ENCODE measurements at regions not wholly inside any gene's neighbourhood (a gene's known extent, or its start where the extent isn't known, plus 50 kb on each side); places are given as distances from the start of the nearest gene placed in this dataset.

- no peak for TF ChIP-seq USF2 (IDR thresholded peaks at IDR 0.05)
- TF ChIP-seq, protein P1, sequence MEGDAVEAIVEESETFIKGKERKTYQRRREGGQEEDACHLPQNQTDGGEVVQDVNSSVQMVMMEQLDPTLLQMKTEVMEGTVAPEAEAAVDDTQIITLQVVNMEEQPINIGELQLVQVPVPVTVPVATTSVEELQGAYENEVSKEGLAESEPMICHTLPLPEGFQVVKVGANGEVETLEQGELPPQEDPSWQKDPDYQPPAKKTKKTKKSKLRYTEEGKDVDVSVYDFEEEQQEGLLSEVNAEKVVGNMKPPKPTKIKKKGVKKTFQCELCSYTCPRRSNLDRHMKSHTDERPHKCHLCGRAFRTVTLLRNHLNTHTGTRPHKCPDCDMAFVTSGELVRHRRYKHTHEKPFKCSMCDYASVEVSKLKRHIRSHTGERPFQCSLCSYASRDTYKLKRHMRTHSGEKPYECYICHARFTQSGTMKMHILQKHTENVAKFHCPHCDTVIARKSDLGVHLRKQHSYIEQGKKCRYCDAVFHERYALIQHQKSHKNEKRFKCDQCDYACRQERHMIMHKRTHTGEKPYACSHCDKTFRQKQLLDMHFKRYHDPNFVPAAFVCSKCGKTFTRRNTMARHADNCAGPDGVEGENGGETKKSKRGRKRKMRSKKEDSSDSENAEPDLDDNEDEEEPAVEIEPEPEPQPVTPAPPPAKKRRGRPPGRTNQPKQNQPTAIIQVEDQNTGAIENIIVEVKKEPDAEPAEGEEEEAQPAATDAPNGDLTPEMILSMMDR (IDR thresholded peaks at IDR 0.05): no peak
- no peak for TF ChIP-seq MYC (IDR thresholded peaks at IDR 0.05; ENCODE audit: borderline replicate concordance, low read length)
- TF ChIP-seq, protein P2, sequence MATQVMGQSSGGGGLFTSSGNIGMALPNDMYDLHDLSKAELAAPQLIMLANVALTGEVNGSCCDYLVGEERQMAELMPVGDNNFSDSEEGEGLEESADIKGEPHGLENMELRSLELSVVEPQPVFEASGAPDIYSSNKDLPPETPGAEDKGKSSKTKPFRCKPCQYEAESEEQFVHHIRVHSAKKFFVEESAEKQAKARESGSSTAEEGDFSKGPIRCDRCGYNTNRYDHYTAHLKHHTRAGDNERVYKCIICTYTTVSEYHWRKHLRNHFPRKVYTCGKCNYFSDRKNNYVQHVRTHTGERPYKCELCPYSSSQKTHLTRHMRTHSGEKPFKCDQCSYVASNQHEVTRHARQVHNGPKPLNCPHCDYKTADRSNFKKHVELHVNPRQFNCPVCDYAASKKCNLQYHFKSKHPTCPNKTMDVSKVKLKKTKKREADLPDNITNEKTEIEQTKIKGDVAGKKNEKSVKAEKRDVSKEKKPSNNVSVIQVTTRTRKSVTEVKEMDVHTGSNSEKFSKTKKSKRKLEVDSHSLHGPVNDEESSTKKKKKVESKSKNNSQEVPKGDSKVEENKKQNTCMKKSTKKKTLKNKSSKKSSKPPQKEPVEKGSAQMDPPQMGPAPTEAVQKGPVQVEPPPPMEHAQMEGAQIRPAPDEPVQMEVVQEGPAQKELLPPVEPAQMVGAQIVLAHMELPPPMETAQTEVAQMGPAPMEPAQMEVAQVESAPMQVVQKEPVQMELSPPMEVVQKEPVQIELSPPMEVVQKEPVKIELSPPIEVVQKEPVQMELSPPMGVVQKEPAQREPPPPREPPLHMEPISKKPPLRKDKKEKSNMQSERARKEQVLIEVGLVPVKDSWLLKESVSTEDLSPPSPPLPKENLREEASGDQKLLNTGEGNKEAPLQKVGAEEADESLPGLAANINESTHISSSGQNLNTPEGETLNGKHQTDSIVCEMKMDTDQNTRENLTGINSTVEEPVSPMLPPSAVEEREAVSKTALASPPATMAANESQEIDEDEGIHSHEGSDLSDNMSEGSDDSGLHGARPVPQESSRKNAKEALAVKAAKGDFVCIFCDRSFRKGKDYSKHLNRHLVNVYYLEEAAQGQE (IDR thresholded peaks at IDR 0.05): no peak
Observed at GRCh38 chr1:193619911-193620310, 433.5 kb upstream of the B3GALT2 start.

Measured in A549 (cell line).